HCT116 (cell line): ENCODE measurements at regions not wholly inside any gene's neighbourhood (a gene's known extent, or its start where the extent isn't known, plus 50 kb on each side); places are given as distances from the start of the nearest gene placed in this dataset.

Source experiments
- ATAC-seq: fragments of 200-7000 bp; cut with Tn5 transposase; 2 replicates; pipeline ENCODE4 v1.9.1; 2020; ENCODE audit warnings: mild to moderate bottlenecking, moderate library complexity
- BruUV-seq: library from RNA; stranded (reverse); fragments of 400-500 nt; replicated peaks from 2 replicates; lab custom pipeline; 2021; lab: Mats Ljungman, UMichigan
- CTCF ChIA-PET: fragments of 300-600 bp; sonication (Branson Sonifier 250); formaldehyde crosslinking; loops from one replicate; lab custom pipeline; 2021; ENCODE audit warnings: antibody characterized with exemption; lab: Charles Lee
- POLR2A ChIA-PET: fragments of 300-600, 350-600 bp; sonication (Branson Sonifier 250); formaldehyde crosslinking; loops from one replicate; lab custom pipeline; 2021; ENCODE audit warnings: antibody characterized with exemption; lab: Charles Lee
- RAD21 ChIA-PET, 2 experiments: fragments of 300-600 bp; sonication (Branson Sonifier 250); formaldehyde crosslinking; loops; one replicate each; lab custom pipeline; 2023; ENCODE audit warnings: low total read pairs in 2 of 2; ENCODE audit not compliant: uncharacterized antibody in 2 of 2, unreplicated experiment in 2 of 2, low non-redundant PET in 1 of 2; lab: Charles Lee
- DNase-seq: peaks from one replicate; pipeline ENCODE4 v3.0.0-alpha.2; 2010; ENCODE audit warnings: low read depth, low spot score
- H2AFZ ChIP-seq: fragments of 200-600 bp; shearing (Covaris generic), sonication (generic); 2 replicates; pipeline ENCODE4 v1.6.1; 2017; ENCODE audit warnings: low read depth, mixed run types, mixed read lengths, antibody characterized with exemption, low read length; ENCODE audit not compliant: poor library complexity, severe bottlenecking
- H3K27ac ChIP-seq: 2 replicates; pipeline ENCODE4 v1.5.1; 2012; ENCODE audit warnings: low read depth, low read length
- H3K27me3 ChIP-seq: fragments of 200-600 bp; sonication (generic); 2 replicates; pipeline ENCODE4 v1.6.1; 2016; ENCODE audit warnings: mixed run types, low read length, mixed read lengths; ENCODE audit not compliant: insufficient read depth
- H3K36me3 ChIP-seq, 2 experiments: fragments of 200-500 bp in 1 of 2; fragments of 200-600 bp in 1 of 2; sonication (Bioruptor generic) in 1 of 2; sonication (generic) in 1 of 2; 2 replicates each; pipeline versions ENCODE4 v1.5.1 to v1.6.1; 2014 to 2016; ENCODE audit warnings: low read length in 2 of 2, inconsistent platforms in 1 of 2, mixed read lengths in 1 of 2, mixed run types in 1 of 2; ENCODE audit not compliant: insufficient read depth in 2 of 2, control insufficient read depth in 1 of 2
- H3K4me1 ChIP-seq, 2 experiments: fragments of 200-600 bp in 1 of 2; sonication (generic) in 1 of 2; 2 replicates each; pipeline versions ENCODE4 v1.5.1 to v1.6.1; 2012 to 2017; ENCODE audit warnings: low read length in 2 of 2, inconsistent platforms in 1 of 2, mild to moderate bottlenecking in 1 of 2, mixed read lengths in 1 of 2, mixed run types in 1 of 2, moderate library complexity in 1 of 2; ENCODE audit not compliant: insufficient read depth in 2 of 2, control insufficient read depth in 1 of 2
- H3K4me2 ChIP-seq: fragments of 200-600 bp; sonication (generic); 2 replicates; pipeline ENCODE4 v1.6.1; 2017; ENCODE audit warnings: mixed run types, low read length, mixed read lengths
- H3K4me3 ChIP-seq, 2 experiments: fragments of 200-600 bp in 1 of 2; sonication (generic) in 1 of 2; replicated peaks in 1 of 2; 2 replicates each; pipeline ENCODE4 v1.5.1; 2011 to 2016; ENCODE audit warnings: low read length in 2 of 2, control low read depth in 1 of 2, low read depth in 1 of 2, mild to moderate bottlenecking in 1 of 2, mixed read lengths in 1 of 2, mixed run types in 1 of 2
- H3K79me2 ChIP-seq: fragments of 200-600 bp; sonication (generic); 2 replicates; pipeline ENCODE4 v1.6.1; 2017; ENCODE audit warnings: mild to moderate bottlenecking, mixed run types, low read length, moderate library complexity, mixed read lengths; ENCODE audit not compliant: insufficient read depth
- H3K9ac ChIP-seq: fragments of 200-600 bp; sonication (generic); 2 replicates; pipeline ENCODE4 v1.6.1; 2016; ENCODE audit warnings: low read length, mixed read lengths
- H3K9me2 ChIP-seq: fragments of 200-600 bp; sonication (generic), shearing (Covaris generic); 2 replicates; pipeline ENCODE4 v1.6.1; 2017; ENCODE audit warnings: mixed run types, mild to moderate bottlenecking, moderate library complexity; ENCODE audit not compliant: insufficient read depth
- H3K9me3 ChIP-seq, 2 experiments: fragments of 200-500 bp in 1 of 2; fragments of 200-600 bp in 1 of 2; sonication (Bioruptor generic) in 1 of 2; sonication (generic) in 1 of 2; 2 replicates each; pipeline ENCODE4 v1.6.1; 2014 to 2017; ENCODE audit warnings: low read length in 2 of 2, mixed read lengths in 2 of 2, inconsistent platforms in 1 of 2, low read depth in 1 of 2, mild to moderate bottlenecking in 1 of 2, mixed run types in 1 of 2, moderate library complexity in 1 of 2; ENCODE audit not compliant: control insufficient read depth in 1 of 2, insufficient read depth in 1 of 2
- H4K20me1 ChIP-seq: fragments of 200-600 bp; sonication (generic), shearing (Covaris generic); 2 replicates; pipeline ENCODE4 v1.6.1; 2017; ENCODE audit warnings: mixed run types, mild to moderate bottlenecking, moderate library complexity; ENCODE audit not compliant: insufficient read depth
- CBX3 ChIP-seq: IDR thresholded peaks from 2 replicates; pipeline ENCODE4 v1.6.1; 2012; ENCODE audit warnings: low read depth
- CTCF ChIP-seq, 3 experiments: fragments of 200-600 bp in 1 of 3; sonication (generic) in 1 of 3; IDR thresholded peaks in 2 of 3; conservative IDR thresholded peaks in 1 of 3; 2 replicates each; pipeline ENCODE4 v1.5.1; 2012 to 2017; ENCODE audit warnings: low read depth in 2 of 3, low read length in 2 of 3, antibody characterized with exemption in 1 of 3, borderline replicate concordance in 1 of 3, control low read depth in 1 of 3, mild to moderate bottlenecking in 1 of 3, mixed read lengths in 1 of 3, mixed run types in 1 of 3, moderate library complexity in 1 of 3; ENCODE audit not compliant: insufficient read depth in 1 of 3
- EZH2 ChIP-seq: fragments of 200-600 bp; sonication (generic); IDR thresholded peaks from 2 replicates; pipeline ENCODE4 v1.6.1; 2017; ENCODE audit warnings: antibody characterized with exemption, mixed run types
- EZH2phosphoT487 ChIP-seq: fragments of 200-600 bp; IDR thresholded peaks from 2 replicates; pipeline ENCODE4 v1.6.1; 2018; ENCODE audit warnings: antibody characterized with exemption, borderline replicate concordance
- FOSL1 ChIP-seq: IDR thresholded peaks from 2 replicates; pipeline ENCODE4 v1.6.1; 2012; ENCODE audit warnings: low read depth
- POLR2A ChIP-seq: IDR thresholded peaks from 2 replicates; pipeline ENCODE4 v1.7.0; 2011; ENCODE audit warnings: borderline replicate concordance; ENCODE audit not compliant: insufficient read depth, insufficient read length; ENCODE audit errors: extremely low read depth
- RAD21 ChIP-seq: IDR thresholded peaks from 2 replicates; pipeline ENCODE4 v1.6.1; 2012; ENCODE audit warnings: low read depth, mild to moderate bottlenecking
- REST ChIP-seq: IDR thresholded peaks from 2 replicates; pipeline ENCODE4 v1.6.1; 2012; ENCODE audit warnings: low read depth
- SRF ChIP-seq: IDR thresholded peaks from 2 replicates; pipeline ENCODE4 v1.6.1; 2012; ENCODE audit warnings: low read depth
- TCF7L2 ChIP-seq: IDR thresholded peaks from 2 replicates; pipeline ENCODE4 v1.7.0; 2011; ENCODE audit warnings: borderline replicate concordance, inconsistent platforms; ENCODE audit not compliant: insufficient read depth, insufficient read length; ENCODE audit errors: extremely low read depth
- ZFX ChIP-seq: fragments of 450-650 bp; IDR thresholded peaks from 2 replicates; pipeline ENCODE4 v1.6.1; 2017
- intact Hi-C: fragments of 100-400 bp; cut with micrococcal nuclease; formaldehyde crosslinking; loops from 2 replicates; pipeline ENCODE4 v1.10.0; 2022

GRCh38 chr9:99488131-99489059 is 266.3 kb downstream of the SEC61B start:
- H3K4me3 ChIP-seq = no peak overlapping the region
- H4K20me1 ChIP-seq = no peaks in the 10 kb centered on the region
- POLR2A ChIA-PET = no interaction called here
- no peaks in the 10 kb centered on the region for H3K27me3 ChIP-seq
- no peaks in the 10 kb centered on the region for H3K9me3 ChIP-seq
- no peak overlapping the region for H2AFZ ChIP-seq
- no peak overlapping the region for H3K27ac ChIP-seq
- no peaks in the 10 kb centered on the region for H3K9me2 ChIP-seq
- no peak for DNase-seq
- no peak overlapping the region for H3K9ac ChIP-seq
- BruUV-seq = no TSS peak
- intact Hi-C loops = no loop called here
- H3K36me3 ChIP-seq = no peaks in the 10 kb centered on the region
- RAD21 ChIA-PET = no interaction called here
- no peak for ATAC-seq
- no peak for TF ChIP-seq CTCF (IDR thresholded peaks at IDR 0.05 in 2 of 3, conservative IDR thresholded peaks at IDR 0.05 in 1 of 3; ENCODE audit: borderline replicate concordance in 1 of 3, insufficient read depth in 1 of 3, low read depth in 2 of 3, low read length in 2 of 3)
- no peak for TF ChIP-seq FOSL1
- no peaks in the 10 kb centered on the region for H3K4me1 ChIP-seq
- CTCF ChIA-PET = no interaction called here
- H3K79me2 ChIP-seq = no peaks in the 10 kb centered on the region
- H3K4me2 ChIP-seq = no peak overlapping the region

- ATAC-seq (no peak), DNase-seq (no peak)
- Histone ChIP-seq H4K20me1 (no peaks in the 10 kb centered on the region), H3K27me3 (no peaks in the 10 kb centered on the region), H3K27ac (no peak overlapping the region), H3K79me2 (no peaks in the 10 kb centered on the region), H3K4me1 (no peaks in the 10 kb centered on the region), H3K36me3 (no peaks in the 10 kb centered on the region), H2AFZ (no peak overlapping the region), H3K4me2 (no peak overlapping the region), H3K9me2 (no peaks in the 10 kb centered on the region), H3K9ac (no peak overlapping the region), H3K4me3 (no peak overlapping the region), H3K9me3 (no peaks in the 10 kb centered on the region)
- BruUV-seq = no TSS peak
- ChIA-PET CTCF (no interaction called here), POLR2A (no interaction called here), RAD21 (no interaction called here)
- intact Hi-C loops = no loop called here
- no peak for TF ChIP-seq CBX3
- no peak for TF ChIP-seq TCF7L2
- no peak for TF ChIP-seq REST
- no peak for TF ChIP-seq CTCF (IDR thresholded peaks at IDR 0.05 in 2 of 3, conservative IDR thresholded peaks at IDR 0.05 in 1 of 3; ENCODE audit: borderline replicate concordance in 1 of 3, insufficient read depth in 1 of 3, low read depth in 2 of 3, low read length in 2 of 3)
- TF ChIP-seq POLR2A = no peak
- TF ChIP-seq RAD21 = no peak
- no peak for TF ChIP-seq SRF
- no peak for TF ChIP-seq EZH2phosphoT487
- TF ChIP-seq ZFX = no peak
- TF ChIP-seq EZH2 = no peak
These were observed 267.0 kb downstream of the SEC61B start for GRCh38 chr9:99489060-99489413.
